ENCODE measurements at regions not wholly inside any gene's neighbourhood (a gene's known extent, or its start where the extent isn't known, plus 50 kb on each side); places are given as distances from the start of the nearest gene placed in this dataset.

- no peak for TF ChIP-seq SIN3A (IDR thresholded peaks at IDR 0.05; ENCODE audit: borderline replicate concordance, insufficient read depth, low read length)
- TF ChIP-seq REST (IDR thresholded peaks at IDR 0.05; ENCODE audit: insufficient read depth in 1 of 2, low read depth in 2 of 2, low read length in 2 of 2): no peak
- TF ChIP-seq FOXP2 (optimal IDR thresholded peaks at IDR 0.05; ENCODE audit: borderline replicate concordance, extremely low read depth, extremely low read length, insufficient read depth): no peak
- TF ChIP-seq POLR2AphosphoS5 (IDR thresholded peaks at IDR 0.05; ENCODE audit: low read depth, low read length): no peak
Observed at GRCh38 chr5:8633259-8633658, 764.3 kb downstream of the MTRR start.

GRCh38 chr5:8633696-8634095 is 764.7 kb downstream of the MTRR start:
- no peak for TF ChIP-seq REST (IDR thresholded peaks at IDR 0.05; ENCODE audit: insufficient read depth in 1 of 2, low read depth in 2 of 2, low read length in 2 of 2)
- no peak for TF ChIP-seq POLR2AphosphoS5 (IDR thresholded peaks at IDR 0.05; ENCODE audit: low read depth, low read length)
- no peak for TF ChIP-seq TAF1 (IDR thresholded peaks at IDR 0.05; ENCODE audit: borderline replicate concordance, insufficient read depth, low read length)
- TF ChIP-seq SIN3A (IDR thresholded peaks at IDR 0.05; ENCODE audit: borderline replicate concordance, insufficient read depth, low read length): no peak
- TF ChIP-seq FOXP2 (optimal IDR thresholded peaks at IDR 0.05; ENCODE audit: borderline replicate concordance, extremely low read depth, extremely low read length, insufficient read depth): no peak

- TF ChIP-seq REST (IDR thresholded peaks at IDR 0.05; ENCODE audit: insufficient read depth in 1 of 2, low read depth in 2 of 2, low read length in 2 of 2) (no peak), POLR2AphosphoS5 (IDR thresholded peaks at IDR 0.05; ENCODE audit: low read depth, low read length) (no peak), TAF1 (IDR thresholded peaks at IDR 0.05; ENCODE audit: borderline replicate concordance, insufficient read depth, low read length) (no peak), FOXP2 (optimal IDR thresholded peaks at IDR 0.05; ENCODE audit: borderline replicate concordance, extremely low read depth, extremely low read length, insufficient read depth) (no peak), SIN3A (IDR thresholded peaks at IDR 0.05; ENCODE audit: borderline replicate concordance, insufficient read depth, low read length) (no peak)
Observed at GRCh38 chr5:8634219-8634618, 765.3 kb downstream of the MTRR start.

GRCh38 chr5:8641786-8642505 is 773.0 kb downstream of the MTRR start:
- TF ChIP-seq TAF1 (IDR thresholded peaks at IDR 0.05; ENCODE audit: borderline replicate concordance, insufficient read depth, low read length) (no peak), REST (IDR thresholded peaks at IDR 0.05; ENCODE audit: insufficient read depth in 1 of 2, low read depth in 2 of 2, low read length in 2 of 2) (no peak)

GRCh38 chr5:8644377-8644776 is 775.4 kb downstream of the MTRR start:
- no peak for TF ChIP-seq SIN3A (IDR thresholded peaks at IDR 0.05; ENCODE audit: borderline replicate concordance, insufficient read depth, low read length)
- TF ChIP-seq FOXP2 (optimal IDR thresholded peaks at IDR 0.05; ENCODE audit: borderline replicate concordance, extremely low read depth, extremely low read length, insufficient read depth): no peak
- no peak for TF ChIP-seq TAF1 (IDR thresholded peaks at IDR 0.05; ENCODE audit: borderline replicate concordance, insufficient read depth, low read length)
- TF ChIP-seq POLR2AphosphoS5 (IDR thresholded peaks at IDR 0.05; ENCODE audit: low read depth, low read length): no peak
- no peak for TF ChIP-seq REST (IDR thresholded peaks at IDR 0.05; ENCODE audit: insufficient read depth in 1 of 2, low read depth in 2 of 2, low read length in 2 of 2)

Measured in PFSK-1 (cell line).